ENCODE measurements at regions not wholly inside any gene's neighbourhood (a gene's known extent, or its start where the extent isn't known, plus 50 kb on each side); places are given as distances from the start of the nearest gene placed in this dataset.

GRCh38 chr5:96247097-96247701 is 185.8 kb downstream of the PCSK1 start:
- DNase-seq (ENCODE audit: low read depth in 1 of 2, low spot score in 2 of 2) = no peak
- H3K4me2 ChIP-seq (ENCODE audit: insufficient read depth in 1 of 2, low read depth in 2 of 2, low read length in 2 of 2) = no peak overlapping the region

More at GRCh38 chr5:96247097-96247701, 185.8 kb downstream of the PCSK1 start:
- H4K8ac ChIP-seq (ENCODE audit: extremely low read depth, insufficient read depth, low read length) = no peak overlapping the region
- no peak for FAIRE-seq
- 0 out of 2 replicates have a peak overlapping the region, but pooled peaks have one; percentile 13 for H3K18ac ChIP-seq (ENCODE audit: extremely low read depth, low read length)
- H3K36me3 ChIP-seq (ENCODE audit: control insufficient read depth in 2 of 4, insufficient read depth in 4 of 4, low read length in 3 of 4) = no peaks in the 10 kb centered on the region
- CTCF ChIA-PET (ENCODE audit: partially characterized antibody) = interaction anchor here (1.3 kb wide), 1 partner anchor 174 kb away, joined by 3 read pairs; no protein-coding TSS in a partner anchor
- no peaks in the 10 kb centered on the region for H3K23me2 ChIP-seq (ENCODE audit: low read depth, low read length)
- H3K56ac ChIP-seq (replicated peaks; ENCODE audit: insufficient read length, low read depth, low read length) = no peak overlapping the region
- peak overlapping the region; percentile 92 for H2AFZ ChIP-seq (ENCODE audit: low read length)
- H2BK20ac ChIP-seq (ENCODE audit: low read length) = no peak overlapping the region
- H2BK12ac ChIP-seq (ENCODE audit: low read depth, low read length) = no peak overlapping the region
- WGBS, 2 experiments (ENCODE audit: extremely low coverage in 1 of 2, insufficient coverage in 1 of 2, insufficient read length in 1 of 2, insufficient replicate concordance in 2 of 2, low coverage in 1 of 2, low lambda C conversion rate in 2 of 2, missing lambda C conversion rate in 1 of 2) = 91% methylated on average over 4 of the region's 4 CpGs; no CpG with 5 or more reads in 1 of the 2 experiments
- POLR2A ChIA-PET (ENCODE audit: partially characterized antibody) = no interaction called here
- no peak overlapping the region for H3K4ac ChIP-seq (replicated peaks; ENCODE audit: insufficient read length, low read depth, low read length)
- no peak overlapping the region for H3K4me3 ChIP-seq (ENCODE audit: extremely low read depth in 1 of 4, insufficient read depth in 2 of 4, low read depth in 3 of 4, low read length in 4 of 4)
- no peak overlapping the region for H3K9ac ChIP-seq (replicated peaks in 1 of 4; ENCODE audit: extremely low read depth in 1 of 4, low read depth in 3 of 4, low read length in 3 of 4)
- H2BK120ac ChIP-seq (replicated peaks; ENCODE audit: low read depth, low read length) = no peak overlapping the region
- no peak overlapping the region for H3K27ac ChIP-seq (ENCODE audit: low read depth, low read length)
- TF ChIP-seq TAF1 (IDR thresholded peaks at IDR 0.05; ENCODE audit: low read depth, low read length) (no peak), HDAC6 (IDR thresholded peaks at IDR 0.05; ENCODE audit: low read depth, low read length) (no peak), ASH2L (IDR thresholded peaks at IDR 0.05; ENCODE audit: low read length) (no peak)
- H4K5ac ChIP-seq (ENCODE audit: insufficient read length, low read depth, low read length) = no peak overlapping the region
- H2BK5ac ChIP-seq (ENCODE audit: low read depth, low read length) = no peak overlapping the region
- no peaks in the 10 kb centered on the region for H3K27me3 ChIP-seq (replicated peaks in 1 of 4; ENCODE audit: control insufficient read depth in 3 of 4, extremely low read depth in 1 of 4, insufficient read depth in 3 of 4, low read length in 3 of 4)
- no peaks in the 10 kb centered on the region for H4K20me1 ChIP-seq (replicated peaks in 1 of 2; ENCODE audit: control insufficient read depth in 1 of 2, insufficient read depth in 2 of 2, low read length in 2 of 2)
- no peaks in the 10 kb centered on the region; a peak in 1 of 4 replicates for H3K9me3 ChIP-seq (ENCODE audit: insufficient read depth in 2 of 2, low read depth in 1 of 2, low read length in 1 of 2)
- H3K79me1 ChIP-seq (ENCODE audit: low read depth, low read length) = no peaks in the 10 kb centered on the region
- no peaks in the 10 kb centered on the region for H3K79me2 ChIP-seq (ENCODE audit: control insufficient read depth in 1 of 2, insufficient read depth in 2 of 2, low read length in 2 of 2)
- no peak overlapping the region for H3K14ac ChIP-seq (ENCODE audit: insufficient read length)
- H3K4me1 ChIP-seq (replicated peaks in 1 of 4; ENCODE audit: control insufficient read depth in 3 of 4, insufficient read depth in 4 of 4, low read length in 3 of 4) = no peaks in the 10 kb centered on the region
- H2BK15ac ChIP-seq (ENCODE audit: low read length) = no peak overlapping the region
- no peak overlapping the region for H3K23ac ChIP-seq (ENCODE audit: insufficient read length)
- no peak overlapping the region for H2AK5ac ChIP-seq (ENCODE audit: low read depth, low read length)
- no peak overlapping the region for H4K91ac ChIP-seq (replicated peaks; ENCODE audit: insufficient read length, low read length)

Measured in H1 (cell line).